Neural progenitor cell (in vitro differentiated cells): ENCODE measurements at regions not wholly inside any gene's neighbourhood (a gene's known extent, or its start where the extent isn't known, plus 50 kb on each side); places are given as distances from the start of the nearest gene placed in this dataset.

ENCODE experiments used
- EZH2 ChIP-seq: fragments of 200-600 bp; sonication (generic); IDR thresholded peaks from 2 replicates; pipeline ENCODE4 v1.6.1; 2017; ENCODE audit warnings: antibody characterized with exemption, mild to moderate bottlenecking, moderate library complexity
- TF ChIP-seq, protein P1 (sequence below): fragments of 200-600 bp; sonication (generic); IDR thresholded peaks from 2 replicates; pipeline ENCODE4 v1.5.1; 2017; ENCODE audit warnings: antibody characterized with exemption, mild to moderate bottlenecking

DNA sequence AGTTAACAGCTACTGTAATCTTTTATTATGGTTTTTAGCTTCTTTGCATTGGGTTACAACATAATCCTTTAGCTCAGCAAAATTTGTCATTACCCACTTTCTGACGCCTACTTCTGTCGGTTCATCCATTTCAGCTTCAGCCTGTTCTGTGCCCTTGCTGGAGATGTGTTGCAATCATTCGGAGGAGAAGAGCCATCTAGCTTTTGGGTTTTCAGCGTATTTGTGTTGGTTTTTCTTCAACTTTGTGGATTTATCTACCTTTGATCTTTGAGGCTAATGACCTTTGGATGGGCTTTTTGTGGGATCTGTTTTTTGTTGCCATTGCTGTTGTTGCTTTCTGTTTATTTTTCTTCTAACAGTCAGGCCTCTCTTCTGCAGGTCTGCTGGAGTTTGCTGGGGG, 69.2 kb upstream of the ATXN7L3B start:
- TF ChIP-seq EZH2: no peak
- TF ChIP-seq, protein P1, sequence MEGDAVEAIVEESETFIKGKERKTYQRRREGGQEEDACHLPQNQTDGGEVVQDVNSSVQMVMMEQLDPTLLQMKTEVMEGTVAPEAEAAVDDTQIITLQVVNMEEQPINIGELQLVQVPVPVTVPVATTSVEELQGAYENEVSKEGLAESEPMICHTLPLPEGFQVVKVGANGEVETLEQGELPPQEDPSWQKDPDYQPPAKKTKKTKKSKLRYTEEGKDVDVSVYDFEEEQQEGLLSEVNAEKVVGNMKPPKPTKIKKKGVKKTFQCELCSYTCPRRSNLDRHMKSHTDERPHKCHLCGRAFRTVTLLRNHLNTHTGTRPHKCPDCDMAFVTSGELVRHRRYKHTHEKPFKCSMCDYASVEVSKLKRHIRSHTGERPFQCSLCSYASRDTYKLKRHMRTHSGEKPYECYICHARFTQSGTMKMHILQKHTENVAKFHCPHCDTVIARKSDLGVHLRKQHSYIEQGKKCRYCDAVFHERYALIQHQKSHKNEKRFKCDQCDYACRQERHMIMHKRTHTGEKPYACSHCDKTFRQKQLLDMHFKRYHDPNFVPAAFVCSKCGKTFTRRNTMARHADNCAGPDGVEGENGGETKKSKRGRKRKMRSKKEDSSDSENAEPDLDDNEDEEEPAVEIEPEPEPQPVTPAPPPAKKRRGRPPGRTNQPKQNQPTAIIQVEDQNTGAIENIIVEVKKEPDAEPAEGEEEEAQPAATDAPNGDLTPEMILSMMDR: no peak
